ENCODE measurements at regions not wholly inside any gene's neighbourhood (a gene's known extent, or its start where the extent isn't known, plus 50 kb on each side); places are given as distances from the start of the nearest gene placed in this dataset.

DNA sequence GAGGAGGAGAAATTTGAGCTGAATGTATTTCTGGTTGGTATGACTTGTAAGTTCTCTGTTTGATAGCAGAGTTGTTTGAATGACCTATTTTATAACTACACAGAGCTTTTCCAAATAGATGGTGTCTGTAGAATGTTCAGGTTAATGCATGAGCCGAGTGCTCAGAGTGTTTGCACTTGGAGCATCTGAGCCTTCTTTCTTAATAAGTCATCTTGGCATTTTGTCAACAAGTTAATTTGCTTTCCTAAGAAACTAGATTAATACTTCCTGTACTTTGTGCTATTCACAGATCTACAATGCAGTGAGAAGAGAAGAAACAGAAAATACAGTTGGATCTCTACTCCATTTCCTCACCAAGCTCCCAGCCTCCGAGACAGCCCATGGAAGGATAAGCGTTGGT is 138.2 kb downstream of the PLCE1 start:
- TF ChIP-seq CTCF (IDR thresholded peaks at IDR 0.05), result no peak
- TF ChIP-seq POLR2A (IDR thresholded peaks at IDR 0.05), result no peak
- TF ChIP-seq POLR2AphosphoS5 (IDR thresholded peaks at IDR 0.05), result peak; percentile 54
- no peak for TF ChIP-seq EP300 (IDR thresholded peaks at IDR 0.05)

All from gastroesophageal sphincter (tissue), 3 donors.